Vagina (tissue), 2 donors: ENCODE measurements at regions not wholly inside any gene's neighbourhood (a gene's known extent, or its start where the extent isn't known, plus 50 kb on each side); places are given as distances from the start of the nearest gene placed in this dataset.

Experiments
- POLR2A ChIP-seq, 2 donors: fragments of 450-650 bp; IDR thresholded peaks; one replicate each; pipeline ENCODE4 v1.6.1; 2017; ENCODE audit warnings: antibody characterized with exemption in 2 of 2, mild to moderate bottlenecking in 2 of 2, moderate library complexity in 2 of 2
- POLR2AphosphoS5 ChIP-seq, 2 donors: sonication (generic); formaldehyde crosslinking; IDR thresholded peaks; one replicate each; pipeline ENCODE4 v1.9.0; 2017; ENCODE audit warnings: antibody characterized with exemption in 2 of 2, mild to moderate bottlenecking in 2 of 2, low read depth in 1 of 2; ENCODE audit not compliant: insufficient read depth in 1 of 2
- TF ChIP-seq, protein P1 (sequence below), 3 experiments: fragments of 450-650 bp in 2 of 3; fragments of 200-600 bp in 1 of 3; sonication (generic) in 1 of 3; IDR thresholded peaks; one replicate each; pipeline ENCODE4 v1.5.1; 2017 to 2019; ENCODE audit warnings: antibody characterized with exemption in 3 of 3, mild to moderate bottlenecking in 2 of 3, moderate library complexity in 2 of 3

DNA sequence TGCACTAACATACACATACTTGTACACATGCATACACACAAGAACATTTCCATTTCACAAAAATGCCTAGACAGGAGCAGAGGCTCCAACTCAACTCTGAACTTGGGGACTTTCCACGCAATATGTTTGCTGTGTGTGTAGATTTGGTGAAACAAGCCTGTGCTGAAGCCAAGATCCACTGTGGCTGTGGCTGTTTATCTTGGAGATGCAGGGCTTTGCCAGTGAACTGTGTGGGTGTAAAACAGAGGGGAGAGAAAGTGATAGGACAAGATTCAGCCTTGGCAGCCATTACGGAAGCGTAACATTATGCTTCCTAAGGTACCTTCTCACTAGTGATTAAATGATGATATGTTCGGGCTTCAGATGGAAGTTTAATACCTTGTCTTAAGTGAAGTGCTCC is 73.2 kb upstream of the MBNL2 start:
- TF ChIP-seq, protein P1, sequence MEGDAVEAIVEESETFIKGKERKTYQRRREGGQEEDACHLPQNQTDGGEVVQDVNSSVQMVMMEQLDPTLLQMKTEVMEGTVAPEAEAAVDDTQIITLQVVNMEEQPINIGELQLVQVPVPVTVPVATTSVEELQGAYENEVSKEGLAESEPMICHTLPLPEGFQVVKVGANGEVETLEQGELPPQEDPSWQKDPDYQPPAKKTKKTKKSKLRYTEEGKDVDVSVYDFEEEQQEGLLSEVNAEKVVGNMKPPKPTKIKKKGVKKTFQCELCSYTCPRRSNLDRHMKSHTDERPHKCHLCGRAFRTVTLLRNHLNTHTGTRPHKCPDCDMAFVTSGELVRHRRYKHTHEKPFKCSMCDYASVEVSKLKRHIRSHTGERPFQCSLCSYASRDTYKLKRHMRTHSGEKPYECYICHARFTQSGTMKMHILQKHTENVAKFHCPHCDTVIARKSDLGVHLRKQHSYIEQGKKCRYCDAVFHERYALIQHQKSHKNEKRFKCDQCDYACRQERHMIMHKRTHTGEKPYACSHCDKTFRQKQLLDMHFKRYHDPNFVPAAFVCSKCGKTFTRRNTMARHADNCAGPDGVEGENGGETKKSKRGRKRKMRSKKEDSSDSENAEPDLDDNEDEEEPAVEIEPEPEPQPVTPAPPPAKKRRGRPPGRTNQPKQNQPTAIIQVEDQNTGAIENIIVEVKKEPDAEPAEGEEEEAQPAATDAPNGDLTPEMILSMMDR (IDR thresholded peaks at IDR 0.05): no peak
- TF ChIP-seq POLR2AphosphoS5 (IDR thresholded peaks at IDR 0.05; ENCODE audit: insufficient read depth in 1 of 2, low read depth in 1 of 2): no peak
- no peak for TF ChIP-seq POLR2A (IDR thresholded peaks at IDR 0.05)
